ENCODE measurements at regions not wholly inside any gene's neighbourhood (a gene's known extent, or its start where the extent isn't known, plus 50 kb on each side); places are given as distances from the start of the nearest gene placed in this dataset.

- TF ChIP-seq CTCF (optimal IDR thresholded peaks at IDR 0.05 in 1 of 3, IDR thresholded peaks at IDR 0.05 in 1 of 3, conservative IDR thresholded peaks at IDR 0.05 in 1 of 3; ENCODE audit: extremely low read depth in 1 of 3, insufficient read depth in 2 of 3, low read length in 3 of 3), result peak; percentile 47 to 69 (median 56)
- no peak for TF ChIP-seq EZH2 (IDR thresholded peaks at IDR 0.05; ENCODE audit: low read length)
Observed at GRCh38 chr5:8756498-8757084, 789.3 kb downstream of the SEMA5A start.

Measured in keratinocyte (primary cell).